ENCODE measurements at regions not wholly inside any gene's neighbourhood (a gene's known extent, or its start where the extent isn't known, plus 50 kb on each side); places are given as distances from the start of the nearest gene placed in this dataset.
"Not testable (repeated sequence)": the region's sequence is repeated elsewhere in the genome, so short reads cannot be mapped to it uniquely, and the experiment has no call there.

- not testable (repeated sequence) for TF ChIP-seq TCF7L2 (IDR thresholded peaks at IDR 0.05; ENCODE audit: borderline replicate concordance, extremely low read depth, insufficient read depth, insufficient read length); EZH2phosphoT487 (IDR thresholded peaks at IDR 0.05; ENCODE audit: borderline replicate concordance); POLR2A (IDR thresholded peaks at IDR 0.05; ENCODE audit: borderline replicate concordance, extremely low read depth, insufficient read depth, insufficient read length); CTCF (IDR thresholded peaks at IDR 0.05 in 2 of 3, conservative IDR thresholded peaks at IDR 0.05 in 1 of 3; ENCODE audit: borderline replicate concordance in 1 of 3, insufficient read depth in 1 of 3, low read depth in 2 of 3, low read length in 2 of 3)
These were observed 209.1 kb downstream of the HDGFL1 start for GRCh38 chr6:22778438-22778837.
